Neural crest cell (in vitro differentiated cells): ENCODE measurements at regions not wholly inside any gene's neighbourhood (a gene's known extent, or its start where the extent isn't known, plus 50 kb on each side); places are given as distances from the start of the nearest gene placed in this dataset.
"Not testable (repeated sequence)": the region's sequence is repeated elsewhere in the genome, so short reads cannot be mapped to it uniquely, and the experiment has no call there.

ENCODE experiments used
- DNase-seq: peaks from one replicate; pipeline ENCODE4 v3.0.0; 2021; ENCODE audit warnings: low read depth, mixed read lengths, low spot score
- H3K27ac Mint-ChIP-seq: one replicate; pipeline ENCODE4 v1.8.0; 2021; ENCODE audit warnings: mild to moderate bottlenecking, mixed read lengths; ENCODE audit not compliant: unreplicated experiment
- H3K27me3 Mint-ChIP-seq: 2 replicates; pipeline ENCODE4 v1.8.0; 2021; ENCODE audit warnings: low read depth, mild to moderate bottlenecking, mixed read lengths
- H3K36me3 Mint-ChIP-seq: 2 replicates; pipeline ENCODE4 v1.8.0; 2021; ENCODE audit warnings: low read depth, mild to moderate bottlenecking, mixed read lengths
- H3K4me1 Mint-ChIP-seq: 2 replicates; pipeline ENCODE4 v1.8.0; 2021; ENCODE audit warnings: mixed read lengths
- H3K4me3 Mint-ChIP-seq: one replicate; pipeline ENCODE4 v1.8.0; 2021; ENCODE audit warnings: mild to moderate bottlenecking, mixed read lengths
- H3K9me3 Mint-ChIP-seq: 2 replicates; pipeline ENCODE4 v1.8.0; 2021; ENCODE audit warnings: mixed read lengths

DNA sequence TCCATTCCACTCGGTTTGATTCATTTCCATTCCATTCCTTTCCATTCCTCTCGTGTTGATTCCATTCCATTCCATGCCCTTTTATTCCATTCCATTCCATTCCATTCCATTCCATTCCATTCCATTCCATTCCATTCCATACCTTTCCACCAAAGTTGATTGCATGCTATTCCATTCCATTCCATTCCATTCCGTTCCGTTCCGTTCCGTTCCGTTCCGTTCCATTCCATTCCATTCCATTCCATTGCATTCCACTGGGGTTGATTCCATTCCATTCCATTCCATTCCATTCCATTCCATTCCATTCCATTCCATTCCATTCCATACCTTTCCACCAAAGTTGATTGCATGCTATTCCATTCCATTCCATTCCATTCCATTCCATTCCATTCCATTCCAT is 154.3 kb downstream of the CWH43 start:
- H3K27me3 Mint-ChIP-seq, H3K4me3 Mint-ChIP-seq, DNase-seq, H3K4me1 Mint-ChIP-seq, H3K27ac Mint-ChIP-seq: not testable (repeated sequence)
- Mint-ChIP-seq H3K36me3 (peaks cover 43% of the 10 kb centered on the region), H3K9me3 (peaks cover 36% of the 10 kb centered on the region)

- H3K4me1 Mint-ChIP-seq, H3K4me3 Mint-ChIP-seq, H3K27ac Mint-ChIP-seq, DNase-seq, H3K27me3 Mint-ChIP-seq: not testable (repeated sequence)
- Mint-ChIP-seq H3K9me3 (peaks cover 41% of the 10 kb centered on the region), H3K36me3 (peaks cover 53% of the 10 kb centered on the region)
Measured at GRCh38 chr4:49141955-49142354, 155.9 kb downstream of the CWH43 start.

DNA sequence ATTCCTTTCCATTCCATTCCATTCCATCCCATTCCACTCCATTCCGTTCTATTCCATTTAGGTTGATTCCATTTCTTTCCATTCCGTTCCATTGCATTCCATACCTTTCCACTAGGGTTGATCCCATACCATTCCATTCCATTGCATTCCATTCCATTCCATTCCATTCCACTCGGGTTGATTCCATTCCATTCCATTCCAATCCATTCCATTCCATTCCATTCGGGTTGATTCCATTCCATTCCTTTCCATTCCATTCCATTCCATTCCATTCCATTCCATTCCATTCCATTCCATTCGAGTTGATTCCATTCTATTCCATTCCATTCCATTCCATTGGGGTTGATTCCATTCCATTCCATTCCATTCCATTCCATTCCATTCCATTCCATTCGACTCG is 161.1 kb downstream of the CWH43 start:
- not testable (repeated sequence) for DNase-seq, H3K4me1 Mint-ChIP-seq, H3K27me3 Mint-ChIP-seq, H3K4me3 Mint-ChIP-seq, H3K27ac Mint-ChIP-seq
- H3K9me3 Mint-ChIP-seq, result peaks cover 58% of the 10 kb centered on the region
- peaks cover 83% of the 10 kb centered on the region for H3K36me3 Mint-ChIP-seq

GRCh38 chr4:49147596-49147995 is 161.5 kb downstream of the CWH43 start:
- DNase-seq, H3K4me1 Mint-ChIP-seq, H3K4me3 Mint-ChIP-seq, H3K27me3 Mint-ChIP-seq, H3K27ac Mint-ChIP-seq: not testable (repeated sequence)
- peaks cover 86% of the 10 kb centered on the region for H3K36me3 Mint-ChIP-seq
- H3K9me3 Mint-ChIP-seq, result peaks cover 58% of the 10 kb centered on the region

DNA sequence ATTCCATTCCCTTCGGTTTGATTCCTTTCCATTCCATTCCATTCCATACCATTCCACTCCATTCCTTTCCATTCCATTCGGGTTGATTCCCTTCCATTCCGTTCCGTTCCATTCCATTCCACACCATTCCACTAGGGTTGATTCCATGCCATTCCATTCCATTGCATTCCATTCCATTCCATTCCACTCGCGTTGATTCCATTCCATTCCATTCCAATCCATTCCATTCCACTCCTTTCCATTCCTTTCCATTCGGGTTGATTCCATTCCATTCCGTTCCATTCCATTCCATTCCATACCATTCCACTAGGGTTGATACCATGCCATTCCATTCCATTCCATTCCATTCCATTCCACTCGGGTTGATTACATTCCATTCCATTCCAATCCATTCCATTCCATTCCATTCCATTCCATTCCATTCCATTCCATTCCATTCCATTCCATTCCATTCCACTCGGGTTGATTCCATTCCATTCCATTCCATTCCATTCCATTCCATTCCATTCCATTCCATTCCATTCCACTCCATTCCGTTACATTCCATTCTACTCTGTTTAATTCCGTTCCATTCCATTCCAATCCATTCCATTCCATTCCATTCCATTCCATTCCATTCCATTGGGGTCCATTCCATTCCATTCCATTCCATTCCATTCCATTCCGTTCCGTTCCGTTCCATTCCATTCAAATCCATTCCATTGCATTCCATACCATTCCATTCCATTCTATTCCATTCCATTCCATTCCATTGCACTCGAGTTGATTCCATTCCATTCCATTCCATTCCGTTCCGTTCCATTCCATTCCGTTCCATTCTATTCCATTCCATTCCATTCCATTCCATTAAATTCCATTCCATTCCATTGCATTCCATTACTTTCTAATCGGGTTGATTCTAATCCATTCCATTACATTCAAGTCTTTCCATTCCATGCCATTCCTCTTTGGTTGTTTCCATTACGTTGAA is 163.2 kb downstream of the CWH43 start:
- Mint-ChIP-seq H3K9me3 (peaks cover 58% of the 10 kb centered on the region), H3K36me3 (peaks cover 88% of the 10 kb centered on the region)
- H3K27me3 Mint-ChIP-seq, DNase-seq, H3K4me1 Mint-ChIP-seq, H3K4me3 Mint-ChIP-seq, H3K27ac Mint-ChIP-seq: not testable (repeated sequence)

DNA sequence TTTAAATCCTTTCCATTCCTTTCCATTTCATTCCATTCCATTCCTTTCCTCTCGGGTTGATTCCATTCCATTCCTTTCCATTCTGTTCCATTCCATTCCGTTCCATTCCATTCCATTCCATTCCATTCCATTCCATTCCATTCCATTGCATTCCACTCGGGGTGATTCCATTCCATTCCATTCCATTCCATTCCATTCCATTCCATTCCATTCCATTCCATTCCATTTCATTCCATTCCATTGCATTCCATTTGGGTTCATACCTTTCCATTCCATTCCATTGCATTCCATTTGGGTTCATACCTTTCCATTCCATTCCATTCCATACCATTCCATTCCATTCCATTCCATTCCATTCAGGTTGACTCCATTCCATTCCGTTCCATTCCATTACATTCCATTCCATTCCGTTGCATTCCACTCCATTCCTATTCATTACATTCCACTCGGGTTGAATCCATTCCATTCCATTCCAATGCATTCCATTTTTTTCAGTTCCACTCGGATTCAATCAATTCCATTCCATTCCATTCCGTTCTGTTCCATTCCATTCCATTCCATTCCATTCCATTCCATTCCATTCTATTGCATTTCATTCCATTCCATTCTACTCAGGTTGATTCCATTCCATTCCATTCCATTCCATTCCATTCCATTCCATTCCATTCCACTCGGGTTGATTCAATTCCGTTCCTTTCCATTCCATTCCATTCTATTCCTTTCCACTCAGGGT is 164.4 kb downstream of the CWH43 start:
- H3K4me1 Mint-ChIP-seq, DNase-seq, H3K27ac Mint-ChIP-seq, H3K4me3 Mint-ChIP-seq, H3K27me3 Mint-ChIP-seq: not testable (repeated sequence)
- peaks cover 89% of the 10 kb centered on the region for H3K36me3 Mint-ChIP-seq
- H3K9me3 Mint-ChIP-seq, result peaks cover 61% of the 10 kb centered on the region

- H3K4me1 Mint-ChIP-seq, H3K27ac Mint-ChIP-seq, DNase-seq, H3K4me3 Mint-ChIP-seq, H3K27me3 Mint-ChIP-seq: not testable (repeated sequence)
- Mint-ChIP-seq H3K9me3 (peaks cover 62% of the 10 kb centered on the region), H3K36me3 (peaks cover 86% of the 10 kb centered on the region)
Measured at GRCh38 chr4:49153011-49153410, 166.9 kb downstream of the CWH43 start.

GRCh38 chr4:49154308-49155103 is 168.4 kb downstream of the CWH43 start:
- Mint-ChIP-seq H3K36me3 (peaks cover 71% of the 10 kb centered on the region), H3K9me3 (peaks cover 54% of the 10 kb centered on the region)
- DNase-seq, H3K4me3 Mint-ChIP-seq, H3K27ac Mint-ChIP-seq, H3K27me3 Mint-ChIP-seq, H3K4me1 Mint-ChIP-seq: not testable (repeated sequence)

DNA sequence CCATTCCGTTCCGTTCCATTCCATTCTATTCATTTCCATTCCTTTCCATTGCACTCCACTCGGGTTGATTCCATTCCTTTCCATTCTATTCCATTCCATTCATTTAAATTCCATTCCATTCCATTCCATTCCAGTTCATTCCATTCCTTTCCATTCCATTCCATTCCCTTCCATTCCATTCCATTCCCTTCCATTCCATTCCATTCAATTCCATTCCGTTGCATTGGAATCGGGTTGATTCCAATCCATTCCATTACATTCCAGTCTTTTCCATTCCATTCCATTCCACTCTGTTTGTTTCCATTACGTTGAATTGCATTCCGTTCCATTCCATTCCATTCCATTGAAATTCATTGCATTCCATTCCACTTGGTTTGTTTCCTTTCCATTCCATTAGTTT is 169.2 kb downstream of the CWH43 start:
- not testable (repeated sequence) for H3K4me1 Mint-ChIP-seq, H3K4me3 Mint-ChIP-seq, DNase-seq, H3K27ac Mint-ChIP-seq, H3K27me3 Mint-ChIP-seq
- peaks cover 48% of the 10 kb centered on the region for H3K9me3 Mint-ChIP-seq
- H3K36me3 Mint-ChIP-seq, result peaks cover 63% of the 10 kb centered on the region

- H3K27me3 Mint-ChIP-seq, H3K27ac Mint-ChIP-seq, H3K4me1 Mint-ChIP-seq, H3K4me3 Mint-ChIP-seq, DNase-seq: not testable (repeated sequence)
- Mint-ChIP-seq H3K9me3 (peaks cover 40% of the 10 kb centered on the region), H3K36me3 (peaks cover 54% of the 10 kb centered on the region)
Measured at GRCh38 chr4:49156309-49156708, 170.2 kb downstream of the CWH43 start.

- H3K4me1 Mint-ChIP-seq, DNase-seq, H3K27ac Mint-ChIP-seq, H3K4me3 Mint-ChIP-seq, H3K27me3 Mint-ChIP-seq: not testable (repeated sequence)
- peaks cover 40% of the 10 kb centered on the region for H3K9me3 Mint-ChIP-seq
- peaks cover 46% of the 10 kb centered on the region for H3K36me3 Mint-ChIP-seq
Measured at GRCh38 chr4:49157630-49158029, 171.6 kb downstream of the CWH43 start.

- H3K36me3 Mint-ChIP-seq, result peaks cover 11% of the 10 kb centered on the region
- not testable (repeated sequence) for H3K9me3 Mint-ChIP-seq, DNase-seq, H3K4me1 Mint-ChIP-seq, H3K27me3 Mint-ChIP-seq, H3K27ac Mint-ChIP-seq, H3K4me3 Mint-ChIP-seq
Measured at GRCh38 chr4:49161111-49161541, 175.1 kb downstream of the CWH43 start.

DNA sequence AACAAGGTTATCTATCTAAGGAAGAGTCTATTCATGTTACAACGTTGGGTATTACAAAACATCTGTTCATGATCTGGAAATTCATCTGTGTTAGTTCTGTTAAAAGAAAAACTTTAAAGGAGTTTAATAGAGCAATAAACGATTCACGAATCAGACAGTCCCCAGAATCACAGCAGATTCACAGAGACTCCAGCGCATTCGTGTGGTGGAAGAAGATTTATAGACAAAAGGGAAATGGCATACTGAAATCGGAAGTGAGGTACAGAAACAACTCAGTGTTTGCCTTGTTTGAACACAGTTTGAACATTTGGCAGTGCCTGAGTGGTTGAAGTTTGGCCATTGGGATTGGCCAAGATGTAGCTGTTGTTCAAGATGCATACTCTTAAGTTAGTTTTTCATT is 178.8 kb downstream of the CWH43 start:
- not testable (repeated sequence) for H3K4me3 Mint-ChIP-seq, DNase-seq, H3K4me1 Mint-ChIP-seq, H3K27me3 Mint-ChIP-seq, H3K9me3 Mint-ChIP-seq, H3K27ac Mint-ChIP-seq, H3K36me3 Mint-ChIP-seq
